GM21786 (cell line): ENCODE measurements at regions not wholly inside any gene's neighbourhood (a gene's known extent, or its start where the extent isn't known, plus 50 kb on each side); places are given as distances from the start of the nearest gene placed in this dataset.
"Not testable (repeated sequence)": the region's sequence is repeated elsewhere in the genome, so short reads cannot be mapped to it uniquely, and the experiment has no call there.

Source experiments
- ATAC-seq: cut with Tn5 transposase; IDR thresholded peaks from one replicate; pipeline ENCODE4 v1.9.1; 2021; ENCODE audit not compliant: unreplicated experiment

DNA sequence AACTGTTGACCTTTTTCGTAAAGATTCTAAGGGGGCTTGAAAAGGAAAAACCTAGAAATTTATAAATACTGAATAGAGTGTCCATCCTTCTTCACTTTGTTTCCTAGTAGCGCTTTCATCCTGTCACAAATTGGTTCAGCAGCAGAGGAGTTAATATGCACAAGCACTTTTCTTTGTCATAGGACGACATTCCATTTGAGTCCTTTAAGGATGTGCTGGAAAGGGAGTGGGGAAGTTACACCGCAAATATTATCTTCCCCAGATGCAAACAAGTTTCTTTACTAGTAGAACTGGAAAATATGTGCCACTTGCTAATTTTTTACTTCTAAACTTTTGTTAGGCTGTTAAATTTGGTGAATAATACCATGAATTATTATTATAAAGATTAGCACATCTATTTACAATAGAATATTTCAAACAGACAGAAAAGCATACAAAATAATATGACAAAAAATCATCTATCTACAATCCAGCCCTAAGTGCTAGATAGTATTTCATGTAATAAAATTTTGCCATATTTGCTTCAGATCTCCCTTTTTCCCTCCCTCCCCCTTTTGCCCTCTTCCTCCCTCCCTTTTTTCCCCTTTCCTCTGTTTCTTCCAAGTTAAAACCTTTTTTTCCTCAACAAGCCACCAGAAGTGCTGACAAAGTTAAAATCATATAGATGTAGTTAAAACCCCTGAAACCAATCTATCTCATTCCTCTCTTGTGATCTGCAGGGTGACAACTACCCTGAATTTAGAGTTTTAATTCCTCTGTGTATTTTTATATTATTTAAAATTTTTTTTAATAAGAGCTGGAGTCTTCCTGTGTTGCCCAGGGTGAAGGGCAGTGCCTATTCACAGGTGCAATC is 50.5 kb upstream of the MAP4K3 start:
- no peak for ATAC-seq

DNA sequence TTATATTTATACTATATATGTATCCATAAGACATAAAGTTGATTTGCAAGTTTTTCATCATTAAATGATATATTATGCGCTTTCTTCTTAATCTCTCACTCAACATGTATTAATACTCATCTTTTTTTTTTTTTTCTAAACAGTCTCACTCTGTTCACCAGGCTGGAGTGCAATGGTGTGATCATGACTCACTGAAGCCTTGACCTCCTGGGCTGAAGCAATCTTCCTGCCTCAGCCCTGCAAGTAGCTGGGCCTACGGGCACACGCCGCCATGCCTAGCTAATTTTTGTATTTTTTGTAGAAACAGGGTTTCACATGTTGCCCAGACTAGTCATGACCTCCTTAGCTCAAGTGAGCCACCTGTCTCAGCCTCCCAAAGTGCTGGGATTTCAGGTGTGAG is 51.4 kb upstream of the MAP4K3 start:
- no peak for ATAC-seq

DNA sequence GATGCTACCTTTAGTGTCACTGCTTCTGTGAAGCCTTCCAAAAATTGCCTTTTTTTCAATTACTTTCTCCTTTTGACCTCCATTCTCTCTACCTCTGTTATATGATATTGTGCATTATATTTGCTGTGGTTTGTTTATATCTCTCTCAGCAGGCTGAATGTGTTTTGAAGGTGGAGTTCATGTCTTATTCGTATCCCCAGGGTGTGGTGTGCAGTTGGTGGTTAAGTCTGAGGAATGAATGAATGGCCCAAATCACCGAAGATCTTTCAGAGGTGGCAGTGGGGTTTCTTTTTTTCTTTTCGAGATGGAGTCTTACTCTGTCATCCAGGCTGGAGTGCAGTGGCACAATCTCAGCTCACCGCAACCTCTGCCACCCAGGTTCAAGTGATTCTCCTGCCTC is 53.5 kb upstream of the MAP4K3 start:
- no peak for ATAC-seq

GRCh38 chr2:39491653-39492052 is 54.6 kb upstream of the MAP4K3 start:
- ATAC-seq = no peak

GRCh38 chr2:39492095-39492590 is 55.1 kb upstream of the MAP4K3 start:
- peak; percentile 99 for ATAC-seq

DNA sequence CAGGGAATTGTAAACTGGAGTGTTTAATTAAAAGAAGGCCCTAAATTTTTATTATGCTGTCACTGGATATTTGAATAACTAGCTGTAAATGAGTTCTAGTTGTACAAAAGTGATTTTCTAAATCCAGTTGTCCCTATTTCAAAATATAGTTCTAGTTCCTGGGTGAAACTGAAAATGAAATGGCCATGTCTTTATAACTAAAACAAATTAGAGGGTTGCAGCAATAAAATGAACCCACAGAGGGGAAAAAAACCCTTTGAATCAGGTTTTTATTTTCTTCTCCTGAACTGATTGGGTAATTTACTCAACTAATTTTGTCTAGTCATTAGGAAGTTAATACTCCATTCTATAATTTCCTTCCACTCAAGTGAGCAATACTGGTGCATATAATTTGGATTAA is 55.6 kb upstream of the MAP4K3 start:
- ATAC-seq = no peak

DNA sequence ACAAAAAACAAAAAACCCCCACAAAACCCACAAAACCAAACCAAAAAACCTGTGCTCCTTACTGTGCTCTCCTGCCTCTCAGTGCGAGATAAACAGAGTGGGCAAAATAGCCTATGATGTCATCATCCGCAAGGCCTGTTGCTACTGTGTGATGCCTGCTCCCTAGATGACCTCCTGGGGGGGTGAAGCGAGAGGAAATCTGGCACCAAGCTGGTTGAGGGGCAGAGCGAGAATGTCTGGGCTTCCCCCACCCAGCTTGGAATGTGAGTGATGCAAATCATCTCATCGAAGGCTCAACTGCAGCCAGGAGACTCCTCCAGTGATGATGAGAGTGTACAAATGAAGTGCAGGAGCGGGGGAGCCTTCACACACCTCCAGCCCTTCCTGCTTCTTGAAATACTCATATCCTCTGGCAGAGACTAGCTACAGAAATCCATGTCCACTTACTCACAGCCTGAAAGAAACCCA is 57.7 kb upstream of the MAP4K3 start:
- ATAC-seq = peak; percentile 35

DNA sequence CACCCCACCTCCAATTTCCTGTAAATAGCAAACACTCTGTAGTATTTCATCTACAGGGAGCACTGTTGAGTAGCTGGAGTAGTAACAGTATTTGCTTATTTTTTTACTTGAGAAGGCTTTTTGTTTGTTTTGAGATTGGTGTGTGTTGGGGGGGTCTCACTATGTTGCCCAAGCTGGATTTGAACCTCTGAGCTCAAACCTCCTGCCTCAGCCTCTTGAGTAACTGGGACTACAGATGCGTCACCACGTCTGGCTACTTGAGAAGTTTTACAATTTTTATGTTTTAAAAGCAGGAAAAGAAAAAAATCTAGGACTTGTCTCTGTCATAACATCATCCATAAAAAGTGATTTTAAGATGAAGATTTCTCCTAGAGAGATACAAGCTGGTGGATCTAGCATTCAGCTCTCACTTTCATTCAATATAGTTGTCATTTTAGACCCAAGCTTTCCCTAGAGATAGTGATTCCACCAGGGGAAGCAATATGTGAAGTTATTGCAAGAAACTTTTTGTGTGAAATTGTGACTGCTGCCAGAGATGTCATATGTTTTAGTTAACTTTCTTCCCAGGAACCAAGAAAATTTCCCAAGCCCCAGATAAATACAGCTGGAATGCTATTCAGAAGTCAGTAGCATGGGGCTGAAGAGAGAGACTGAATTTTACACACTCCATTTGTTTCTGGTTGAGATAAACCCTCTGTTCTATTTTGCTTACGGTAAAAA is 60.2 kb upstream of the MAP4K3 start:
- ATAC-seq = no peak

DNA sequence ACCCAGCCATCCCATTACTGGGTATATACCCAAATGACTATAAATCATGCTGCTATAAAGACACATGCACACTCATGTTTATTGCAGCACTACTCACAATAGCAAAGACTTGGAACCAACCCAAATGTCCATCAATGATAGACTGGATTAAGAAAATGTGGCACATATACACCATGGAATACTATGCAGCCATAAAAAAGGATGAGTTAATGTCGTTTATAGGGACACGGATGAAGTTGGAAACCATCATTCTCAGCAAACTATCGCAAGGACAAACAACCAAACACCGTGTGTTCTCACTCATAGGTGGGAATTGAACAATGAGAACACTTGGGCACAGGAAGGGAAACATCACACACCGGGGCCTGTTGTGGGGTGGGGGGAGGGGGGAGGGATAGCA is 61.1 kb upstream of the MAP4K3 start:
- ATAC-seq = not testable (repeated sequence)

DNA sequence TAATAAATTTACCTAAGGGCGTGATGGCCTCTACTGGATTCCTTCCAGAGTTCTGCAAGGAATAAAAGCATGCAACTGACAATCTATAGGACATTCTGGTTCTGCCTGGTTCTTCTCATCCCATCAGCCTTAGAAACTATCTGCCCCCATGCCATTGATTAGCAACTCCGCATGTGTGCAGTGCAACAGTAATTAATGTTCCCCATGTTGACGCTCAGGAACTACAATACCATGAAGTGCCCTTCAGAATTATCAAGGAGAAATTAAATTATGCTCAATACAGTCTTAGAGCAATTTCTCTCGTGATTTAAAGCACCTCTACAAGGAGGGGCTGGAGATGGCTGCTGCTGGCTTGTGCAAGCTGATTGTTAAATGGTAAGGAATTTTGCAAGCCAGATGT is 61.7 kb upstream of the MAP4K3 start:
- no peak for ATAC-seq

DNA sequence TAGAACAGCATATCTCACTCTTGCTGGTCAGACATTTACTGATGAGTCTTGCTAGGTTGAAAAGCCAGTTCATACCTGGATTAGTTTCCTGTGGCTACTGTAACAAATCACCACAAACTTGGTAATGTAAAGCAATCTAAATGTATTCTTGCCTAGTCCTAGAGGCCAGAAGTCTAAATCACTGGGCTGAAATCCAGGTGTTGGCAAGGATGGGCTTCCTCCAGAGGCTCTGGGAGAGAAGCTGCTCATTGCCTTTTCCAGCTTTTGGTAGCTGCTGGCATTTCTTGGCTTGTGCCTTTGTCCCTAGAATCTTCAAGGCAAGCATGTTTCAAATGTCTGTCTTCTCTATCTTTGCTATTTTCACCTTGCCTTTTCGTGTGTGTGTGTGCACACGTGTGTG is 62.3 kb upstream of the MAP4K3 start:
- ATAC-seq = no peak

GRCh38 chr2:39501412-39501811 is 64.3 kb upstream of the MAP4K3 start:
- ATAC-seq = no peak

DNA sequence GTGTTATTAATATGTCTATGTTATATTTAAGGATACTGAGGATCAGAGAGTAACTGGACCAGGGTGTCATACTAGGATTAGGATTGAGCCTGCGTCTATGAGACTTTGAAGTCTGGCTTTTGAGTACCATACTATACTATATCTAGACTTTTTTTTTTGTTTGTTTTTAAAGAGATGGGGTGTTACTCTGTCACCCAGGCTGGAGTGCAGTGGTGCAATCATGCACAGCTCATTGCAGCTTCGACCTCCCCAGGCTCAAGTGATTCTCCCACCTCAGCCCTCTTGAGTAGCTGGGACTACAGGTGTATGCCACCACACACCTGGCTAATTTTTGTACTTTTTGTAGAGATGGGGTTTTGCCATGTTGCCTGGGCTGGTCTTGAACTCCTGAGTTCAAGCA is 66.2 kb upstream of the MAP4K3 start:
- no peak for ATAC-seq

GRCh38 chr2:39504790-39505335 is 67.8 kb upstream of the MAP4K3 start:
- no peak for ATAC-seq

- ATAC-seq = no peak
Measured at GRCh38 chr2:39506215-39506614, 69.1 kb upstream of the MAP4K3 start.

DNA sequence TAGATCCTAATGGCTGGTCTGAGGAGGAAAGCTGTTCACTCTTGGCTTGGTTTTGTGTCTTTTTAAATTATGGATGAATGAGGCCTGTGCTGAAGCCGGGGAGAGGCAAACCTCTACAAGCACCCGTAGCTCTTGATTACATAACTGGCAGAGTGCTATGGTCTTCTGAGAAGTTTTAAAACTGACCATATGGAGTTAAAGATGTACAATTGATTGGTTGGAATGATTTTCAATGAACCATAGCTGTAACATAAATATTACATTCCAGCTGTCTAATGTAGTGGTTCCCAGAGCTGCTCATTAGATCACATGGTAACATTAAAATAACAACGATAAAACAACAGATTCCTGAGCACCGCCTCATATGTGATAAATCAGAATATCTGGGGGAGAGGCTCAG is 71.1 kb upstream of the MAP4K3 start:
- no peak for ATAC-seq

DNA sequence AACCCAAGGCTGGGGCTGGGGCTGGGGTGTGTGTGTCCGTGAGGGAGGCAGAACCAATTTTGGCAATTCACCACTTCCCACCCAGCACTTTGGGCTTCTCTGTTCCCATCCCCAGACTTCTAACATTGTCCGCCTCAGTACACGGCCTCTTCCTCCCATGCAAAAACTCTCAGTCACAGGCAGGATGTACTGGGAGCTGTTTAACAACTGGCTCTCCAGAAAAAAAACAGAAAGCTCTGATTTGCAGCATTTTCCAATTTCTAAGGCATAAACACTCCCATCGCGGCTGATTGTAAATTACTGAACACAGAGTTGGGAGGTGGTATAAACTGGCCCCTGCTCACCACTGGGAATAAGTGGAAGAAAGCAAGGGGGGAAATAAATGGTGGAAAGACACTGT is 73.1 kb upstream of the MAP4K3 start:
- ATAC-seq = no peak

GRCh38 chr2:39511219-39511604 is 74.1 kb upstream of the MAP4K3 start:
- no peak for ATAC-seq

GRCh38 chr2:39511605-39512433 is 74.7 kb upstream of the MAP4K3 start:
- ATAC-seq = no peak

GRCh38 chr2:39512434-39512935 is 75.4 kb upstream of the MAP4K3 start:
- ATAC-seq = no peak

DNA sequence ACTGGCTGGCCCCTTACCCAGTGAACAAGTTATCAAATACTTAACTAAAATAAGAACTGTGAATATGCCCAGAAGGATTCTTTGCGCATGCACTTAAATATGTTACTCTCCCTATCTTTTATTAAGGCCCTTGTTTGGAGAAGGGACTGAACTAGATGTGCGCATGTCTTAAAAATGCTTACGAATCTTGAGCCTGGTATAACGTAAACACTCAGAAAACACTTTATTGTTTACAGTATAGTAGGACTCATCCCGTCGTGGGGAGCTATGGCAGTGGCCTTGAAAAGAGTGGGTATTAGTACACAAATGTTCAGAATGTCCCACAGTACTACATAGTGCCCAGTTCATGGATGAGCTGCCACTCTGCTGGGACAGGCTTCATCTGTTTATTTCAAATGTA is 75.9 kb upstream of the MAP4K3 start:
- ATAC-seq = no peak
